ENCODE measurements at regions not wholly inside any gene's neighbourhood (a gene's known extent, or its start where the extent isn't known, plus 50 kb on each side); places are given as distances from the start of the nearest gene placed in this dataset.

- TF ChIP-seq GATA2 (IDR thresholded peaks at IDR 0.05; ENCODE audit: low read depth, low read length) (no peak), GATA3 (IDR thresholded peaks at IDR 0.05; ENCODE audit: low read depth, low read length) (no peak)
Measured at GRCh38 chr18:2302628-2303516, 268.4 kb downstream of the METTL4 start.
